Glutamatergic neuron (in vitro differentiated cells): ENCODE measurements at regions not wholly inside any gene's neighbourhood (a gene's known extent, or its start where the extent isn't known, plus 50 kb on each side); places are given as distances from the start of the nearest gene placed in this dataset.

Experiments used
- DNase-seq: peaks from one replicate; pipeline ENCODE4 v3.0.0; 2022
- H3K27ac Mint-ChIP-seq: one replicate; pipeline ENCODE4 v1.8.0; 2020; ENCODE audit warnings: mild to moderate bottlenecking, mixed read lengths, inconsistent platforms; ENCODE audit not compliant: unreplicated experiment
- H3K27me3 Mint-ChIP-seq: one replicate; pipeline ENCODE4 v1.8.0; 2020; ENCODE audit warnings: mild to moderate bottlenecking, moderate library complexity, mixed read lengths, inconsistent platforms; ENCODE audit not compliant: unreplicated experiment
- H3K36me3 Mint-ChIP-seq: one replicate; pipeline ENCODE4 v1.8.0; 2020; ENCODE audit warnings: mild to moderate bottlenecking, mixed read lengths, inconsistent platforms; ENCODE audit not compliant: unreplicated experiment
- H3K4me1 Mint-ChIP-seq: one replicate; pipeline ENCODE4 v1.8.0; 2020; ENCODE audit warnings: mild to moderate bottlenecking, low read depth, mixed read lengths, inconsistent platforms; ENCODE audit not compliant: unreplicated experiment
- H3K4me3 Mint-ChIP-seq: one replicate; pipeline ENCODE4 v1.8.0; 2020; ENCODE audit warnings: mild to moderate bottlenecking, mixed read lengths, inconsistent platforms; ENCODE audit not compliant: unreplicated experiment
- H3K9me3 Mint-ChIP-seq: one replicate; pipeline ENCODE4 v1.8.0; 2020; ENCODE audit warnings: mild to moderate bottlenecking, moderate library complexity, mixed read lengths, inconsistent platforms; ENCODE audit not compliant: unreplicated experiment
- CTCF ChIP-seq: fragments of 200-600 bp; sonication (generic); IDR thresholded peaks from one replicate; pipeline ENCODE4 v1.5.0; 2021; ENCODE audit not compliant: partially characterized antibody, unreplicated experiment

GRCh38 chr19:7415163-7415856, 66.6 kb downstream of the ARHGEF18 start:
- no peak overlapping the region for H3K27ac Mint-ChIP-seq
- H3K27me3 Mint-ChIP-seq: peaks cover 6% of the 10 kb centered on the region
- no peak overlapping the region for H3K4me3 Mint-ChIP-seq
- peaks cover 12% of the 10 kb centered on the region for H3K4me1 Mint-ChIP-seq
- H3K36me3 Mint-ChIP-seq: no peaks in the 10 kb centered on the region
- peaks cover 6% of the 10 kb centered on the region for H3K9me3 Mint-ChIP-seq
- TF ChIP-seq CTCF: no peak
- no peak for DNase-seq

- H3K27me3 Mint-ChIP-seq: peaks cover 8% of the 10 kb centered on the region
- no peak overlapping the region for H3K4me3 Mint-ChIP-seq
Measured at GRCh38 chr19:7415857-7416371, 67.2 kb downstream of the ARHGEF18 start.

GRCh38 chr19:7417671-7418324, 69.1 kb downstream of the ARHGEF18 start:
- Mint-ChIP-seq H3K36me3 (no peaks in the 10 kb centered on the region), H3K4me3 (no peak overlapping the region), H3K9me3 (peaks cover 8% of the 10 kb centered on the region), H3K4me1 (peaks cover 12% of the 10 kb centered on the region), H3K27ac (peak overlapping the region; percentile 79), H3K27me3 (peaks cover 5% of the 10 kb centered on the region)
- DNase-seq: no peak
- TF ChIP-seq CTCF: no peak

More at GRCh38 chr19:7415857-7416371, 67.2 kb downstream of the ARHGEF18 start:
- Mint-ChIP-seq H3K4me1 (peaks cover 12% of the 10 kb centered on the region), H3K27ac (no peak overlapping the region), H3K36me3 (no peaks in the 10 kb centered on the region), H3K9me3 (peaks cover 6% of the 10 kb centered on the region)
- TF ChIP-seq CTCF: no peak
- no peak for DNase-seq

GRCh38 chr19:7418596-7418995, 69.9 kb downstream of the ARHGEF18 start:
- Mint-ChIP-seq H3K9me3 (peaks cover 8% of the 10 kb centered on the region), H3K27ac (no peak overlapping the region), H3K4me3 (no peak overlapping the region), H3K36me3 (no peaks in the 10 kb centered on the region), H3K27me3 (peaks cover 5% of the 10 kb centered on the region), H3K4me1 (peaks cover 12% of the 10 kb centered on the region)
- TF ChIP-seq CTCF: no peak
- no peak for DNase-seq

GRCh38 chr19:7419153-7419552, 69.7 kb downstream of the PEX11G start:
- Mint-ChIP-seq H3K9me3 (peaks cover 8% of the 10 kb centered on the region), H3K4me1 (peaks cover 12% of the 10 kb centered on the region), H3K27ac (no peak overlapping the region), H3K27me3 (peaks cover 5% of the 10 kb centered on the region), H3K36me3 (no peaks in the 10 kb centered on the region), H3K4me3 (no peak overlapping the region)
- no peak for TF ChIP-seq CTCF
- no peak for DNase-seq
